ENCODE measurements at regions not wholly inside any gene's neighbourhood (a gene's known extent, or its start where the extent isn't known, plus 50 kb on each side); places are given as distances from the start of the nearest gene placed in this dataset.

GRCh38 chr10:59099481-59099880, 77.0 kb upstream of the PHYHIPL start:
- H3K9me3 Mint-ChIP-seq: peaks cover 4% of the 10 kb centered on the region
- DNase-seq: no peak
- H3K4me3 Mint-ChIP-seq: no peak overlapping the region
- H3K27me3 Mint-ChIP-seq (ENCODE audit: low read depth, poor library complexity): no peaks in the 10 kb centered on the region
- no peaks in the 10 kb centered on the region for H3K36me3 Mint-ChIP-seq (ENCODE audit: low read depth)
- H3K27ac Mint-ChIP-seq: no peak overlapping the region
- peaks cover 12% of the 10 kb centered on the region for H3K4me1 Mint-ChIP-seq
- no peak for TF ChIP-seq CTCF (IDR thresholded peaks at IDR 0.05)

DNA sequence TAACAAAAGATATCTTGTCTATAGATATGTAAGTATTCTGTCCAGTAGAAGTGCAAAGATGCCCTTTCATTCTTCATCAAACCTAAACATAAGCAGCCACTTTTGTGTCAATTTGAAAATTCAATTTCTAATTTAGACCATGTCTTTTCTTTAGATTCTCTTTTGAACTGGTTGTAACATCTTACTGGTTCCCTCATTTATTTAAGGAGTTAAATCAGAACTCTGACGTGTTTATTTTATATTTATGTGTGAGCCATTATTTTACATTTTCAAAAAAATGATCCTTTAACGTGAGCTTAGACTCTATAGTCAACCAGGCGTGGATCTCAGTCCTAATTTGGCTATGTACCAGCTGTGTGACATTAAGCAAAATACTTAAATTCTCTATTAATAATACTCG, 74.0 kb upstream of the PHYHIPL start:
- no peak for DNase-seq
- Mint-ChIP-seq H3K36me3 (ENCODE audit: low read depth) (no peaks in the 10 kb centered on the region), H3K4me1 (peaks cover 16% of the 10 kb centered on the region), H3K4me3 (no peak overlapping the region), H3K27me3 (ENCODE audit: low read depth, poor library complexity) (no peaks in the 10 kb centered on the region), H3K9me3 (peaks cover 4% of the 10 kb centered on the region), H3K27ac (no peak overlapping the region)
- no peak for TF ChIP-seq CTCF (IDR thresholded peaks at IDR 0.05)

DNA sequence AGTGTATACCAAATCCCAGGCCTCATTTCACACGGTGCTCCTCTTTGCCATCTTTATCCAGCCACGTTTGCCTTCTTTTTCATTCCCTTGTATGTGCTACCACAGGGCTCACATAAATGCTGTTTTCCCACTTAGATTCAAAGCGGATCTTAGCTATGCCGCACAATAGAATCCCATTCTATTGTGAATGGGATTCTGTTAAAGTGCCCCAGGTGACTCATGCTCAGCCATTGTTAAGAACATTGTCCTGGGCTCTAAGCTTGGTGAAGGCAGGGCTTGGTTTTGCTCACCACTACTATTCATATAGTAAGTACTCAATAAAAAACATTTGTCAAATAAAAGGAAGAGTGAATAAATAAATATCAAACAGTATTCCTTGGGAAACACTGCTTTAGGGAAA, 72.3 kb upstream of the PHYHIPL start:
- H3K27me3 Mint-ChIP-seq (ENCODE audit: low read depth, poor library complexity): no peaks in the 10 kb centered on the region
- TF ChIP-seq CTCF (IDR thresholded peaks at IDR 0.05): no peak
- DNase-seq: no peak

GRCh38 chr10:59106441-59106840, 70.0 kb upstream of the PHYHIPL start:
- no peak for TF ChIP-seq CTCF (IDR thresholded peaks at IDR 0.05)
- Mint-ChIP-seq H3K27ac (no peak overlapping the region), H3K4me1 (peaks cover 7% of the 10 kb centered on the region), H3K36me3 (ENCODE audit: low read depth) (no peaks in the 10 kb centered on the region), H3K27me3 (ENCODE audit: low read depth, poor library complexity) (no peaks in the 10 kb centered on the region), H3K9me3 (no peaks in the 10 kb centered on the region), H3K4me3 (no peak overlapping the region)
- no peak for DNase-seq

More for the DNA sequence above, 72.3 kb upstream of the PHYHIPL start:
- Mint-ChIP-seq H3K27ac (no peak overlapping the region), H3K36me3 (ENCODE audit: low read depth) (no peaks in the 10 kb centered on the region), H3K4me1 (peaks cover 12% of the 10 kb centered on the region), H3K9me3 (no peaks in the 10 kb centered on the region), H3K4me3 (no peak overlapping the region)

- no peak for TF ChIP-seq CTCF (IDR thresholded peaks at IDR 0.05)
- Mint-ChIP-seq H3K4me3 (no peak overlapping the region), H3K4me1 (peaks cover 7% of the 10 kb centered on the region), H3K27ac (no peak overlapping the region), H3K27me3 (ENCODE audit: low read depth, poor library complexity) (no peaks in the 10 kb centered on the region), H3K36me3 (ENCODE audit: low read depth) (no peaks in the 10 kb centered on the region), H3K9me3 (no peaks in the 10 kb centered on the region)
- no peak for DNase-seq
Observed at GRCh38 chr10:59107147-59107546, 69.3 kb upstream of the PHYHIPL start.

DNA sequence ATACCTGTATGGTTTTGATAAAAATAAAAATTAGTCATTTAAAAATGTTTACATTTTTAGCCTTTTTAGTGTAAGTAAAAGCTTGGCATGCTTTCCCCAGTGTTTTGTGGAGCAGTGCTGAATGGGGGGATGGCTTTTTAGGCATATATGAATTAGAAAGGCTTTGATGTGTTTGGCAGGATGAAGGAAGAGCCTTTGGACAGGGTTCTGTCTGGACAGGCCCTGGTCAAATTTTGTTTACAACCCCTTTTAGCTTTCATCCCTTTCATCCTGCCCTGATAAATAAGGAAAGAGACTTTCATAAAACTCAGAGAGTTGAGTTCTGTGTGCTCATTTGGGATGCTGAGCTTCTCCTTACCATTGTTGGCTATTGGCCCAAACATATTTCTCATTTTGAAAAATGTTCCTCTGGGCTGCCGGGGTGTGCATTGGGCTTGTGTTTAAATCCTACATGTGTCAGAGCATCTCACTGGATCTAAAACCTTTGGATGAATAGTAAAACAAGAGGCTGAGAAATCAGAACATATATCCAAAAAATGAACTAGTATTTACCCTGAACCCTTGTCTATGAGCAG, 68.1 kb upstream of the PHYHIPL start:
- DNase-seq: no peak
- TF ChIP-seq CTCF (IDR thresholded peaks at IDR 0.05): no peak
- Mint-ChIP-seq H3K27me3 (ENCODE audit: low read depth, poor library complexity) (no peaks in the 10 kb centered on the region), H3K4me3 (no peak overlapping the region), H3K36me3 (ENCODE audit: low read depth) (no peaks in the 10 kb centered on the region), H3K27ac (no peak overlapping the region), H3K4me1 (peaks cover 7% of the 10 kb centered on the region), H3K9me3 (peaks cover 4% of the 10 kb centered on the region)
